HEK293 (cell line): ENCODE measurements at regions not wholly inside any gene's neighbourhood (a gene's known extent, or its start where the extent isn't known, plus 50 kb on each side); places are given as distances from the start of the nearest gene placed in this dataset.
A peak's percentile ranks its signal among the peaks of the same experiment; 100 is the strongest.
"Not testable (repeated sequence)": the region's sequence is repeated elsewhere in the genome, so short reads cannot be mapped to it uniquely, and the experiment has no call there.

Experiments
- CTCF ChIA-PET: fragments of 350-600 bp; formaldehyde crosslinking; extraction: SDS; loops from one replicate; lab custom pipeline; 2021; ENCODE audit warnings: antibody characterized with exemption; lab: Yijun Ruan, JAX
- POLR2A ChIA-PET: fragments of 300-600 bp; formaldehyde crosslinking; extraction: SDS; loops from one replicate; lab custom pipeline; 2020; ENCODE audit warnings: antibody characterized with exemption, inconsistent platforms; lab: Yijun Ruan, JAX
- H3K27ac ChIP-seq: fragments of 200-500 bp; sonication (Bioruptor generic); 2 replicates; pipeline ENCODE4 v1.5.1; 2014; ENCODE audit warnings: low read depth, low read length, control low read depth, inconsistent platforms; ENCODE audit errors: extremely low read depth
- H3K36me3 ChIP-seq, 2 experiments: fragments of 200-500 bp in 1 of 2; sonication (Bioruptor generic) in 1 of 2; 1 replicate in 1 of 2; 2 replicates in 1 of 2; pipeline ENCODE4 v1.5.1; 2014 to 2017; ENCODE audit warnings: inconsistent platforms in 2 of 2, low read length in 2 of 2; ENCODE audit not compliant: control insufficient read depth in 2 of 2, insufficient read depth in 1 of 2
- H3K4me1 ChIP-seq: fragments of 200-500 bp; sonication (Bioruptor generic); 2 replicates; pipeline ENCODE4 v1.5.1; 2014; ENCODE audit warnings: mild to moderate bottlenecking, low read length, inconsistent platforms; ENCODE audit not compliant: control insufficient read depth, insufficient read depth
- H3K4me3 ChIP-seq: 2 replicates; pipeline ENCODE4 v1.5.1; 2011; ENCODE audit warnings: low read depth, mild to moderate bottlenecking, control low read depth, low read length, moderate library complexity
- H3K9me3 ChIP-seq: fragments of 200-500 bp; sonication (Bioruptor generic); 2 replicates; pipeline ENCODE4 v1.5.1; 2014; ENCODE audit warnings: low read depth, low read length, inconsistent platforms; ENCODE audit not compliant: control insufficient read depth, insufficient read depth
- SETDB1 ChIP-seq: IDR thresholded peaks from one replicate; pipeline ENCODE4 v1.6.1; 2017; ENCODE audit warnings: mild to moderate bottlenecking, low read length, moderate library complexity, mixed read lengths; ENCODE audit not compliant: insufficient read length
- YY1 ChIP-seq: fragments of 450-650 bp; formaldehyde crosslinking; IDR thresholded peaks from 2 replicates; pipeline ENCODE4 v1.5.1; 2018; ENCODE audit warnings: missing biosample characterization, missing genetic modification characterization
- YY2 ChIP-seq: fragments of 450-650 bp; formaldehyde crosslinking; IDR thresholded peaks from 2 replicates; pipeline ENCODE4 v1.5.1; 2016; ENCODE audit warnings: missing biosample characterization, missing genetic modification characterization
- ZBTB8A ChIP-seq: fragments of 450-650 bp; formaldehyde crosslinking; IDR thresholded peaks from 2 replicates; pipeline ENCODE4 v1.5.1; 2016; ENCODE audit warnings: missing biosample characterization, missing genetic modification characterization
- ZFP69B ChIP-seq: fragments of 450-650 bp; formaldehyde crosslinking; IDR thresholded peaks from 2 replicates; pipeline ENCODE4 v1.5.1; 2016; ENCODE audit warnings: missing biosample characterization, missing genetic modification characterization
- ZNF140 ChIP-seq: fragments of 450-650 bp; formaldehyde crosslinking; IDR thresholded peaks from 2 replicates; pipeline ENCODE4 v1.5.1; 2016; ENCODE audit warnings: missing biosample characterization, missing genetic modification characterization
- ZNF324 ChIP-seq: fragments of 450-650 bp; formaldehyde crosslinking; IDR thresholded peaks from 2 replicates; pipeline ENCODE4 v1.5.1; 2016; ENCODE audit warnings: missing biosample characterization, missing genetic modification characterization
- ZNF335 ChIP-seq: fragments of 450-650 bp; formaldehyde crosslinking; conservative IDR thresholded peaks from 2 replicates; pipeline ENCODE4 v1.5.1; 2016; ENCODE audit warnings: missing biosample characterization, missing genetic modification characterization
- ZNF394 ChIP-seq: fragments of 450-650 bp; formaldehyde crosslinking; IDR thresholded peaks from 2 replicates; pipeline ENCODE4 v1.5.1; 2016; ENCODE audit warnings: missing biosample characterization, missing genetic modification characterization, mild to moderate bottlenecking, moderate library complexity, borderline replicate concordance
- ZNF426 ChIP-seq: fragments of 450-650 bp; formaldehyde crosslinking; IDR thresholded peaks from 2 replicates; pipeline ENCODE4 v1.5.1; 2017; ENCODE audit warnings: missing biosample characterization, missing genetic modification characterization, mild to moderate bottlenecking, inconsistent platforms, moderate library complexity
- ZNF433 ChIP-seq: fragments of 450-650 bp; formaldehyde crosslinking; IDR thresholded peaks from 2 replicates; pipeline ENCODE4 v1.5.1; 2016; ENCODE audit warnings: missing biosample characterization, missing genetic modification characterization, low read depth
- ZNF48 ChIP-seq: fragments of 450-650 bp; formaldehyde crosslinking; IDR thresholded peaks from 2 replicates; pipeline ENCODE4 v1.5.1; 2016; ENCODE audit warnings: missing biosample characterization, missing genetic modification characterization
- ZNF555 ChIP-seq: fragments of 450-650 bp; formaldehyde crosslinking; conservative IDR thresholded peaks from 2 replicates; pipeline ENCODE4 v1.5.1; 2017; ENCODE audit warnings: missing biosample characterization, mild to moderate bottlenecking, missing genetic modification characterization, inconsistent platforms
- ZNF560 ChIP-seq: fragments of 450-650 bp; formaldehyde crosslinking; IDR thresholded peaks from 2 replicates; pipeline ENCODE4 v1.5.1; 2017; ENCODE audit warnings: missing biosample characterization, missing genetic modification characterization, borderline replicate concordance
- ZNF623 ChIP-seq: fragments of 450-650 bp; formaldehyde crosslinking; IDR thresholded peaks from 2 replicates; pipeline ENCODE4 v1.5.1; 2016; ENCODE audit warnings: missing biosample characterization, missing genetic modification characterization
- ZNF654 ChIP-seq: fragments of 450-650 bp; formaldehyde crosslinking; IDR thresholded peaks from 2 replicates; pipeline ENCODE4 v1.5.1; 2016; ENCODE audit warnings: low read depth, missing biosample characterization, missing genetic modification characterization
- ZNF768 ChIP-seq: fragments of 450-650 bp; formaldehyde crosslinking; IDR thresholded peaks from 2 replicates; pipeline ENCODE4 v1.5.1; 2018; ENCODE audit warnings: missing biosample characterization, mild to moderate bottlenecking, missing genetic modification characterization
- ZNF791 ChIP-seq: fragments of 450-650 bp; formaldehyde crosslinking; IDR thresholded peaks from 2 replicates; pipeline ENCODE4 v1.5.1; 2016; ENCODE audit warnings: missing biosample characterization, missing genetic modification characterization
- TF ChIP-seq, protein P1 (sequence below): fragments of 450-650 bp; formaldehyde crosslinking; conservative IDR thresholded peaks from 2 replicates; pipeline ENCODE4 v1.5.1; 2016; ENCODE audit warnings: low read depth, missing biosample characterization, missing genetic modification characterization
- TF ChIP-seq, protein P2 (sequence below): fragments of 450-650 bp; formaldehyde crosslinking; IDR thresholded peaks from 2 replicates; pipeline ENCODE4 v1.5.1; 2016; ENCODE audit warnings: missing biosample characterization, missing genetic modification characterization
- TF ChIP-seq, protein P3 (sequence below): fragments of 450-650 bp; formaldehyde crosslinking; conservative IDR thresholded peaks from 2 replicates; pipeline ENCODE4 v1.5.1; 2016; ENCODE audit warnings: low read depth, missing biosample characterization, missing genetic modification characterization

DNA sequence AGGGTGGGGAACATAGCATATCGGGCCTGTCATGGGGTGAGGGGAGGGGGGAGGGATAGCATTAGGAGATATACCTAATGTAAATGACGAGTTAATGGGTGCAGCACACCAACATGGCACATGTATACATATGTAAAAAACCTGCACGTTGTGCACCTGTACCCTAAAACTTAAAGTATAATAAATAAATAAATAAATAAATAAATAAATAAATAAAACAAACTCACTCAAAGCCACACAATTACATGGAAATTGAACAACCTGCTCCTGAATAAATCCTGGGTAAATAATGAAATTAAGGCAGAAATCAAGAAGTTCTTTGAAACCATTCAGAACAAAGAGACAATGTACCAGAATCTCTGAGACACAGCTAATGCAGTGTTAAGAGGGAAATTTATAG, 318.8 kb downstream of the ISL1 start:
- H3K9me3 ChIP-seq, H3K36me3 ChIP-seq, H3K27ac ChIP-seq, H3K4me3 ChIP-seq, POLR2A ChIA-PET, H3K4me1 ChIP-seq: not testable (repeated sequence)
- CTCF ChIA-PET: interaction anchor here (0.6 kb wide), 1 partner anchor 474 kb away, joined by 3 read pairs; no protein-coding TSS in a partner anchor
- peak; percentile 71; the same call in 1 of the 2 replicates for TF ChIP-seq ZNF394 (tag by site-specific recombination)
- TF ChIP-seq ZNF555 (tag by site-specific recombination): peak; percentile 56
- TF ChIP-seq ZNF654 (tag by site-specific recombination): peak; percentile 16; the same call in 1 of the 2 replicates
- peak; percentile 45; the same call in 1 of the 2 replicates for TF ChIP-seq ZNF140
- peak; percentile 34; the same call in 1 of the 2 replicates for TF ChIP-seq ZNF623 (tag by site-specific recombination)
- peak; percentile 56 for TF ChIP-seq ZNF426 (tag by site-specific recombination)
- peak; percentile 44; the same call in 1 of the 2 replicates for TF ChIP-seq ZBTB8A
- TF ChIP-seq, protein P1, sequence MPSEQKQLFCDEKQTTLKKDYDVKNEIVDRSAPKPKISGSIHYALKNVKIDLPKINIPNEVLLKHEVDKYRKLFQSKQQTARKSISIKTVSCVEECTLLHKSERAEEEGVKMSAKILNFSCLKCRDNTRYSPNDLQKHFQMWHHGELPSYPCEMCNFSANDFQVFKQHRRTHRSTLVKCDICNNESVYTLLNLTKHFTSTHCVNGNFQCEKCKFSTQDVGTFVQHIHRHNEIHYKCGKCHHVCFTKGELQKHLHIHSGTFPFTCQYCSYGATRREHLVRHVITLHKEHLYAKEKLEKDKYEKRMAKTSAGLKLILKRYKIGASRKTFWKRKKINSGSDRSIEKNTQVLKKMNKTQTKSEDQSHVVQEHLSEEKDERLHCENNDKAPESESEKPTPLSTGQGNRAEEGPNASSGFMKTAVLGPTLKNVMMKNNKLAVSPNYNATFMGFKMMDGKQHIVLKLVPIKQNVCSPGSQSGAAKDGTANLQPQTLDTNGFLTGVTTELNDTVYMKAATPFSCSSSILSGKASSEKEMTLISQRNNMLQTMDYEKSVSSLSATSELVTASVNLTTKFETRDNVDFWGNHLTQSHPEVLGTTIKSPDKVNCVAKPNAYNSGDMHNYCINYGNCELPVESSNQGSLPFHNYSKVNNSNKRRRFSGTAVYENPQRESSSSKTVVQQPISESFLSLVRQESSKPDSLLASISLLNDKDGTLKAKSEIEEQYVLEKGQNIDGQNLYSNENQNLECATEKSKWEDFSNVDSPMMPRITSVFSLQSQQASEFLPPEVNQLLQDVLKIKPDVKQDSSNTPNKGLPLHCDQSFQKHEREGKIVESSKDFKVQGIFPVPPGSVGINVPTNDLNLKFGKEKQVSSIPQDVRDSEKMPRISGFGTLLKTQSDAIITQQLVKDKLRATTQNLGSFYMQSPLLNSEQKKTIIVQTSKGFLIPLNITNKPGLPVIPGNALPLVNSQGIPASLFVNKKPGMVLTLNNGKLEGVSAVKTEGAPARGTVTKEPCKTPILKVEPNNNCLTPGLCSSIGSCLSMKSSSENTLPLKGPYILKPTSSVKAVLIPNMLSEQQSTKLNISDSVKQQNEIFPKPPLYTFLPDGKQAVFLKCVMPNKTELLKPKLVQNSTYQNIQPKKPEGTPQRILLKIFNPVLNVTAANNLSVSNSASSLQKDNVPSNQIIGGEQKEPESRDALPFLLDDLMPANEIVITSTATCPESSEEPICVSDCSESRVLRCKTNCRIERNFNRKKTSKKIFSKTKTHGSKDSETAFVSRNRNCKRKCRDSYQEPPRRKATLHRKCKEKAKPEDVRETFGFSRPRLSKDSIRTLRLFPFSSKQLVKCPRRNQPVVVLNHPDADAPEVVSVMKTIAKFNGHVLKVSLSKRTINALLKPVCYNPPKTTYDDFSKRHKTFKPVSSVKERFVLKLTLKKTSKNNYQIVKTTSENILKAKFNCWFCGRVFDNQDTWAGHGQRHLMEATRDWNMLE (tag by site-specific recombination): peak; percentile 64
- TF ChIP-seq, protein P2, sequence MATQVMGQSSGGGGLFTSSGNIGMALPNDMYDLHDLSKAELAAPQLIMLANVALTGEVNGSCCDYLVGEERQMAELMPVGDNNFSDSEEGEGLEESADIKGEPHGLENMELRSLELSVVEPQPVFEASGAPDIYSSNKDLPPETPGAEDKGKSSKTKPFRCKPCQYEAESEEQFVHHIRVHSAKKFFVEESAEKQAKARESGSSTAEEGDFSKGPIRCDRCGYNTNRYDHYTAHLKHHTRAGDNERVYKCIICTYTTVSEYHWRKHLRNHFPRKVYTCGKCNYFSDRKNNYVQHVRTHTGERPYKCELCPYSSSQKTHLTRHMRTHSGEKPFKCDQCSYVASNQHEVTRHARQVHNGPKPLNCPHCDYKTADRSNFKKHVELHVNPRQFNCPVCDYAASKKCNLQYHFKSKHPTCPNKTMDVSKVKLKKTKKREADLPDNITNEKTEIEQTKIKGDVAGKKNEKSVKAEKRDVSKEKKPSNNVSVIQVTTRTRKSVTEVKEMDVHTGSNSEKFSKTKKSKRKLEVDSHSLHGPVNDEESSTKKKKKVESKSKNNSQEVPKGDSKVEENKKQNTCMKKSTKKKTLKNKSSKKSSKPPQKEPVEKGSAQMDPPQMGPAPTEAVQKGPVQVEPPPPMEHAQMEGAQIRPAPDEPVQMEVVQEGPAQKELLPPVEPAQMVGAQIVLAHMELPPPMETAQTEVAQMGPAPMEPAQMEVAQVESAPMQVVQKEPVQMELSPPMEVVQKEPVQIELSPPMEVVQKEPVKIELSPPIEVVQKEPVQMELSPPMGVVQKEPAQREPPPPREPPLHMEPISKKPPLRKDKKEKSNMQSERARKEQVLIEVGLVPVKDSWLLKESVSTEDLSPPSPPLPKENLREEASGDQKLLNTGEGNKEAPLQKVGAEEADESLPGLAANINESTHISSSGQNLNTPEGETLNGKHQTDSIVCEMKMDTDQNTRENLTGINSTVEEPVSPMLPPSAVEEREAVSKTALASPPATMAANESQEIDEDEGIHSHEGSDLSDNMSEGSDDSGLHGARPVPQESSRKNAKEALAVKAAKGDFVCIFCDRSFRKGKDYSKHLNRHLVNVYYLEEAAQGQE (tag by site-specific recombination): 0 out of 2 replicates have a peak, but pooled peaks have one; percentile 22
- TF ChIP-seq ZNF433: 0 out of 2 replicates have a peak, but pooled peaks have one; percentile 21
- 0 out of 2 replicates have a peak, but pooled peaks have one; percentile 22 for TF ChIP-seq ZNF560 (tag by site-specific recombination)
- TF ChIP-seq, protein P3, sequence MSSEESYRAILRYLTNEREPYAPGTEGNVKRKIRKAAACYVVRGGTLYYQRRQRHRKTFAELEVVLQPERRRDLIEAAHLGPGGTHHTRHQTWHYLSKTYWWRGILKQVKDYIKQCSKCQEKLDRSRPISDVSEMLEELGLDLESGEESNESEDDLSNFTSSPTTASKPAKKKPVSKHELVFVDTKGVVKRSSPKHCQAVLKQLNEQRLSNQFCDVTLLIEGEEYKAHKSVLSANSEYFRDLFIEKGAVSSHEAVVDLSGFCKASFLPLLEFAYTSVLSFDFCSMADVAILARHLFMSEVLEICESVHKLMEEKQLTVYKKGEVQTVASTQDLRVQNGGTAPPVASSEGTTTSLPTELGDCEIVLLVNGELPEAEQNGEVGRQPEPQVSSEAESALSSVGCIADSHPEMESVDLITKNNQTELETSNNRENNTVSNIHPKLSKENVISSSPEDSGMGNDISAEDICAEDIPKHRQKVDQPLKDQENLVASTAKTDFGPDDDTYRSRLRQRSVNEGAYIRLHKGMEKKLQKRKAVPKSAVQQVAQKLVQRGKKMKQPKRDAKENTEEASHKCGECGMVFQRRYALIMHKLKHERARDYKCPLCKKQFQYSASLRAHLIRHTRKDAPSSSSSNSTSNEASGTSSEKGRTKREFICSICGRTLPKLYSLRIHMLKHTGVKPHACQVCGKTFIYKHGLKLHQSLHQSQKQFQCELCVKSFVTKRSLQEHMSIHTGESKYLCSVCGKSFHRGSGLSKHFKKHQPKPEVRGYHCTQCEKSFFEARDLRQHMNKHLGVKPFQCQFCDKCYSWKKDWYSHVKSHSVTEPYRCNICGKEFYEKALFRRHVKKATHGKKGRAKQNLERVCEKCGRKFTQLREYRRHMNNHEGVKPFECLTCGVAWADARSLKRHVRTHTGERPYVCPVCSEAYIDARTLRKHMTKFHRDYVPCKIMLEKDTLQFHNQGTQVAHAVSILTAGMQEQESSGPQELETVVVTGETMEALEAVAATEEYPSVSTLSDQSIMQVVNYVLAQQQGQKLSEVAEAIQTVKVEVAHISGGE: peak; percentile 61

DNA sequence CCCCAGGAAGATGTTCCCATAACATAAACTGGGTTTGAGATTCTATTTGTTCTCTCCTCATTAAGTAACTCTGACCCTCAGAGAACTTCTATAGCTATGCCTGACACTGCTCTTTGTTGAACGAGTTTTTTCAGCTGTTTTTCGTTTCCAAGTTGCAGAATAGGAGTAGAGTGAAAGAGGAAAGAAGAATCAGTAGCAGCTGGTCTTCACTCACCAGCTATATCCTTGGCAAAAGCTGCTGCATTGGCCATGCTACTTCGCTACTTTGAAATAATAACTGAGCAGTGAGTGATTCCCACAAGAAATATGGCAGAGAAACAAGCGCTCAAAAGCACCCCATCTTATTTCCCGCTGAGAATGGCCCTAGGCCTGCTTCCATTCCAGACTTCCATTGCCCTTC, 329.0 kb downstream of the ISL1 start:
- no peaks in the 10 kb centered on the region for H3K36me3 ChIP-seq
- H3K4me1 ChIP-seq: no peaks in the 10 kb centered on the region
- no peaks in the 10 kb centered on the region for H3K9me3 ChIP-seq
- CTCF ChIA-PET: no interaction called here
- POLR2A ChIA-PET: no interaction called here
- H3K4me3 ChIP-seq: no peak overlapping the region
- no peak overlapping the region for H3K27ac ChIP-seq
- TF ChIP-seq ZNF768 (tag by site-specific recombination) (no peak), ZNF791 (no peak), ZNF48 (no peak), SETDB1 (no peak), ZFP69B (tag by site-specific recombination) (no peak), ZNF324 (tag by site-specific recombination) (no peak), ZNF335 (no peak), YY2 (tag by site-specific recombination) (no peak), YY1 (tag by site-specific recombination) (no peak)
